Stimulated activated naive CD8-positive, alpha-beta T cell treated with anti-CD3 and anti-CD28 coated beads, Interleukin-15, Interleukin-2, amounts not matched to agents 100 ng/mL and 50 ng/mL, for 24 hours (primary cell): ENCODE measurements at regions not wholly inside any gene's neighbourhood (a gene's known extent, or its start where the extent isn't known, plus 50 kb on each side); places are given as distances from the start of the nearest gene placed in this dataset.
A peak's percentile ranks its signal among the peaks of the same experiment; 100 is the strongest.

Source experiments
- H3K27ac Mint-ChIP-seq: one replicate; pipeline ENCODE4 v1.8.0; 2021; ENCODE audit warnings: mild to moderate bottlenecking, mixed read lengths
- H3K27me3 Mint-ChIP-seq: one replicate; pipeline ENCODE4 v1.8.0; 2021; ENCODE audit warnings: mixed read lengths
- H3K36me3 Mint-ChIP-seq: one replicate; pipeline ENCODE4 v1.8.0; 2021; ENCODE audit warnings: low read depth, mixed read lengths
- H3K4me1 Mint-ChIP-seq: one replicate; pipeline ENCODE4 v1.8.0; 2021; ENCODE audit warnings: low read depth, mixed read lengths
- H3K4me3 Mint-ChIP-seq: one replicate; pipeline ENCODE4 v1.8.0; 2021; ENCODE audit warnings: mild to moderate bottlenecking, mixed read lengths
- H3K9me3 Mint-ChIP-seq: one replicate; pipeline ENCODE4 v1.8.0; 2021; ENCODE audit warnings: mixed read lengths

DNA sequence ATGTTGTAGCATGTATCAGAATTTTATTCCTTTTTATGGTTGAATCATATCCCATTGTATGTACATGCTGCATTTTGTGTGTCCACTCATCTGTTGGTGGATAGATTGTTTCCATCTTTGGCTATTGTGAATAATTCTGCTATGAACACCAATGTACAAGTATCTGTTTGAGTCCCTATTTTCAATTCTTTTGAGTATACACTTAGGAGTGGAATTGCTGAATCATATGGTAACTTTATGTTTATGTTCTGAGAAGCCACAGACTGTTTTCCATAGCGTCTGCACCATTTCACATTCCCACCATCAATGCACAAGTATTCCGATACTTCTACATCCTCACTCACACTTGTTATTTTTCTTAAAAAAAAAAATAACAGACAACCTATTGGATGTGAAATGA lies 91.5 kb downstream of the ARF6 start:
- no peaks in the 10 kb centered on the region for H3K27me3 Mint-ChIP-seq
- H3K4me1 Mint-ChIP-seq, result peaks cover 67% of the 10 kb centered on the region
- peak overlapping the region; percentile 35 for H3K4me3 Mint-ChIP-seq
- H3K9me3 Mint-ChIP-seq, result no peaks in the 10 kb centered on the region
- H3K27ac Mint-ChIP-seq, result peak overlapping the region; percentile 84
- peaks cover 6% of the 10 kb centered on the region for H3K36me3 Mint-ChIP-seq

DNA sequence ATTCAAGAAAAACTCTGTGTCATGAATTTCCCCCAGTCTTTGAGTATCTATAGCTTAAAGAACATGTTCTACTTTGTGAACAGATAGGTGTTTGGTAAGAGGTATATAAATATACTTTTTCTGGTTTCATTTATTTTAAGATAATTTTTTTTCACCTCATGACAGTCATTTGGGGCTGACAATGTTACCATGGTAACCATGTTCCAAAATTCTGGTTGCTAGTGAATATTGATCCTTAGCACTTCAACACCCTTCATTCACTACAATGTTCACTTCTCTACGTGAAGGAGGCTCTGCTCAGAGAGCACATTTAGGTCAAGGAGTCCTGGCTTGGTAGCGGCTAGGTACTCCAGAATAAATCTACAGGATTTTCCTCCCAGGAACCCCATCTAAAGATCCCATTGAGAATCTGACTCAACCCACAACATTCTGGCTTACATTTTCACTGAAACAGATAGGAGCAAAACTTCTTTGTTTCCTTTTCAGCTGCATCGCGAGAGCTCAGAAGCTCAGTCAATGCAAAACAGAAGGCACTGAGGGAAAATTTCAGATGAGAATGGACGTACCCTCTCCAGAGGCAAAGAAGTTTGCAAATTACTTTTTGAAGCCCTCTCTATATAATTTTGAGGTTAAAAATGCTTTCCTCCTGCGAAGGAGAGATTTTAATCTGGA lies 93.6 kb downstream of the ARF6 start:
- no peak overlapping the region for H3K4me3 Mint-ChIP-seq
- H3K4me1 Mint-ChIP-seq, result peaks cover 59% of the 10 kb centered on the region
- no peaks in the 10 kb centered on the region for H3K27me3 Mint-ChIP-seq
- no peaks in the 10 kb centered on the region for H3K9me3 Mint-ChIP-seq
- H3K36me3 Mint-ChIP-seq, result peaks cover 6% of the 10 kb centered on the region
- H3K27ac Mint-ChIP-seq, result peak overlapping the region; percentile 45

DNA sequence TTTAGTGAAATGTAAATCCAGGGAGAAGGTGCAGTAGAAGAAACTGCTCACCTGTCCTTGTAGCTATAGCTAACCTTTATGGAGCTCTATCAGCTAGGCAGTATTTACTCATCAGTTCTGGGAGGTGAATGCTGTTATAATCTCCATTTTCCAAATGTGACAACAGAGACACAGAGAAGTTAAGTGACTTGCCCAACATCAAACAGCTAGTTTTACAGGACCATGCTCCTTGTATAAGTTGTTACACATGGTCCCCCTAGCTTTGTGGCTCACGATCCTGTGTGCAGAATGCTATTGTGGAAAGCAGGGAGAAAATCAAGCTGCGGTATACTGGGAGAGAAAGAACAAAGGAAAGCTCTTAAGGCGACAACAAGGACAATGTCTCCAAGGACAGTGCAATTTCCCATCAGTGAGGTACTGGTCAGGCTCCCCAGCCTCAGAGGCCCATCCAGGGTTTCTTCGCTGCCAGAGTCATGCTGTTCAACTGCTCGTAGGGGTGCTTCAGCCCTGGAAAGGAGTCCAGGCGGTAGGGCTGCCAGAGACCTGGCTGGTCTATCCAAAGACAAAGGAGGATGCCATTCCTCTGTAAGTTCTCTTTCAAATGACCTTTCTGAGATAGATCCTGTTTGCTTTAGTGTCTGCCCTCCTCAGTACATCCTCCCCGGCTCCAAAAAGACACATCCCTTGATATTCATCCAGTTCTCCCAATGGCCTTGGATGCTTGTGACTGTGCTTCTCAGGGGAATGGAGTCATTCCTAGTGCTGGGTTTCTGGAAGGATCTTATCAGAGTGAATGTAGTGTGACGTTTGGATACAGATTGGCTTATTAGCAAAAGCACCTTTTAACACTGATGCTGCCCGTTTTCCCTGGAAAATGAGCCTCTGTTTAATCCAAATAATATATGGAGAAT lies 95.5 kb downstream of the ARF6 start:
- no peak overlapping the region for H3K4me3 Mint-ChIP-seq
- peaks cover 64% of the 10 kb centered on the region for H3K4me1 Mint-ChIP-seq
- peak overlapping the region; percentile 38 for H3K27ac Mint-ChIP-seq
- H3K36me3 Mint-ChIP-seq, result no peaks in the 10 kb centered on the region
- H3K9me3 Mint-ChIP-seq, result no peaks in the 10 kb centered on the region
- no peaks in the 10 kb centered on the region for H3K27me3 Mint-ChIP-seq

DNA sequence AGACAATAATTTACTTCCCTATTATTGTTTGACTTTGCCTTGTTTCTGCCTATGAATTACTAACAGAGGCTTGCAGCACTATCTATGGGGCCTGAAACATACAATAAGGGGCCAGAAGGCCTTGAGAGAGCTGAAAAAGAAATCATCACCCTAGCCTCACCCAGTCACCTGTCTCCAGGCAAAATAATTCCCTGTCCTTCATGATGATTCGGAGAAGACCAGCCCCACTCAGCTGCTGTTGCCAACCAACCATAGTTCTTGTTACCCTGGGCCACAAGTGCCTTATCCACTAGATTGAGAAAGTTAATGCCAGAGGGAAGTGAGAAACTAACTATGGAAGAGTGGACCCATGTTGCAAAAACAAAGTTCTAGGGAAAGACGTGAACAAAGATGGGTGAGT lies 97.1 kb downstream of the ARF6 start:
- no peaks in the 10 kb centered on the region for H3K36me3 Mint-ChIP-seq
- no peak overlapping the region for H3K27ac Mint-ChIP-seq
- peaks cover 60% of the 10 kb centered on the region for H3K4me1 Mint-ChIP-seq
- no peak overlapping the region for H3K4me3 Mint-ChIP-seq
- no peaks in the 10 kb centered on the region for H3K9me3 Mint-ChIP-seq
- H3K27me3 Mint-ChIP-seq, result no peaks in the 10 kb centered on the region

DNA sequence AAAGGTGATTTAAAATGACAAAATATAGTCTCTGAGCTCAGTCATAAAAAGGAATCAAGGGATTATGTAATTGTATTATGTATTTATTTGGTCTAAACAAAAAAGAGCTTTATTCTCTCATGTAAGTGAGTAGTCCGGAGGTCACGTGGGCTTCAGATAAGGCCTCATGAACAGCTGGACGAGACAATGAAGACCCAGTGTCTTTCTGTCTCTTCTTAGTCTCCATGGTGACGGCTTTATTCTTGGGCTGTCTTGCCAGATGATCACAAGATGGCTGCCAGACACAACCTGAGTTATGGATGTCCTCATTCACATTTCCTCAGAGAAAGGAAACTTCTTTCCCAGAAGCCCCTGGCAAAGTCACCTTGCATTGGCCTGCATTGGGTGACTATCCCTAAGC lies 98.6 kb downstream of the ARF6 start:
- no peaks in the 10 kb centered on the region for H3K9me3 Mint-ChIP-seq
- no peaks in the 10 kb centered on the region for H3K36me3 Mint-ChIP-seq
- no peak overlapping the region for H3K27ac Mint-ChIP-seq
- peak overlapping the region; percentile 13 for H3K4me3 Mint-ChIP-seq
- peaks cover 55% of the 10 kb centered on the region for H3K4me1 Mint-ChIP-seq
- H3K27me3 Mint-ChIP-seq, result no peaks in the 10 kb centered on the region

DNA sequence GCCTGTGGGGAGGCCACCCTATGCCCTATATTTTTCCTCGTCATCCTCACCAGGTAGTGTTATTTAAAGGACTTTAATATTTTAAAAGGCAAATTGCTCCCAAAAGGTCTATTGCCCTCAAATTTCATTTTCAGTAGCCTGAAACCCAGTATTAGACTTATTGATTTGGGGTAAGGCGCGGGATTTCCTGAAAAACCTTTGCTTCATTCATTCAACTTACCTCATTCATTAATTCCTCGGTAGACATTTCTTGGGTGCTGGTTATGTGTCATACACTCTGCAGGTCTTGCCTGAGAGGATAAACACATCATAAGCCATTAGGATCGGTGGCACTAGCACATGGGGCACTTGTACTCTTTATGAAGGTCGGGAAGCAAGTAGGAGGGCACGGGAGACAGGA lies 99.2 kb downstream of the ARF6 start:
- Mint-ChIP-seq H3K4me1 (peaks cover 57% of the 10 kb centered on the region), H3K4me3 (peak overlapping the region; percentile 81), H3K27ac (peak overlapping the region; percentile 98), H3K27me3 (no peaks in the 10 kb centered on the region), H3K36me3 (no peaks in the 10 kb centered on the region), H3K9me3 (no peaks in the 10 kb centered on the region)

DNA sequence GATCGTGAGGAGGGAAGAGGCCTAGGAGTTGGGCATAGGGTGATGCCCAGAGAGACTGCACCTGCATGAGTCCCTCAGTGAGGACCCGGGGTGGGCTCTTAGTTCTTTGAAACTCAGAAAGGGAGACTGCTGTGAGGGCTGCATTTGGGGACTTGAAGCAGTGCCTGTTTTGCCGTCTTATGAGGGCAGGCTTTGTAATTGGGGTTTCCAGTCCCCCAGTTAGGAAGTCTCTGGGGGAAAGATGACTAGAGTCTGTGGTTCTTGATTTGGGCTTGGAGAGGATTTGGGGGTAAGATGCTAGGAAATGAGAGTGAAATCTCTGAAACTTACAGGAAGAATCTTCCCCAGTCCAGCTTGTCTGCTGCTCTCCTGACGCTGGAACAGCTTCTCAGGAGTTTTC lies 99.6 kb downstream of the ARF6 start:
- Mint-ChIP-seq H3K9me3 (no peaks in the 10 kb centered on the region), H3K36me3 (no peaks in the 10 kb centered on the region), H3K27ac (peak overlapping the region; percentile 98), H3K4me1 (peaks cover 59% of the 10 kb centered on the region), H3K4me3 (peak overlapping the region; percentile 81), H3K27me3 (no peaks in the 10 kb centered on the region)

DNA sequence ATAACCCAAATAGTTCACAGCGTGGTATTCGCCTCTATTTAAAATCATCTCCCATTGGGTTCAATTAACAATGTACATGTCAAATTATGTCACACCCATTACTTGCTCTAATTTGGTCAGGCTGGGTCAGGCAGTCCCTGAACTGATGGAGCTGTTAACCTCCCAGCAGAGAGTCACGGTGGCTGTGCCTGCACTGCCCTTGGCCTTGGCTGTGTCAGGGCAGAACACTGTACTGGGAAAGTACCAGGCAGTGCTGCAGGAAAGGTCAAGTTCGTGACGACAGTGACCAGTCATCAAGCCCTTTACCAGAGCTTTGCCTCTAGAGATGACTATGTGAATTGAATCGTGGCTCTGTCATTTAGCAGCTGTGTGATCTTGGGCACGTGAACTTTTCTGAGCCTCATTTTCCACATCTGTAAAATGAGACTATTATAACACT lies 100.0 kb downstream of the ARF6 start:
- no peaks in the 10 kb centered on the region for H3K36me3 Mint-ChIP-seq
- no peaks in the 10 kb centered on the region for H3K9me3 Mint-ChIP-seq
- peaks cover 60% of the 10 kb centered on the region for H3K4me1 Mint-ChIP-seq
- peak overlapping the region; percentile 81 for H3K4me3 Mint-ChIP-seq
- H3K27ac Mint-ChIP-seq, result peak overlapping the region; percentile 98
- no peaks in the 10 kb centered on the region for H3K27me3 Mint-ChIP-seq

DNA sequence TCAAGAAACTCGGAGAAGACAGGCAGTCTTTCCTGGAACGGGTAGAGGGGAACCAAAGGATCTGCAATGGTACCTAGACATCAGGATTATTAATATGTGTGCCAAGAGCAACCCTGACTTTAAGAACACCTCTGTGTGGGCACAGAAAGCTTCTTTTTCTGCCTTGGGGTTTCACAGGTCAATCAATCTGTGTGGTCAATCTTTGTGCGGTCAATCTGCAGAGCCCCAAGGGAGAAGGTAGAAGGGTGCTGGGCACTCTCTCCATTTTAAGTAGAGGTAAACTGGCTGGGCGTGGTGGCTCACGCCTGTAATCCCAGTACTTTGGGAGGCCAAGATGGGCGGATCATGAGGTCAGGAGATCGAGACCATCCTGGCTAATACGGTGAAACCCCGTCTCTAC lies 100.7 kb downstream of the ARF6 start:
- H3K36me3 Mint-ChIP-seq, result no peaks in the 10 kb centered on the region
- peaks cover 63% of the 10 kb centered on the region for H3K4me1 Mint-ChIP-seq
- H3K27me3 Mint-ChIP-seq, result no peaks in the 10 kb centered on the region
- peak overlapping the region; percentile 77 for H3K27ac Mint-ChIP-seq
- no peak overlapping the region for H3K4me3 Mint-ChIP-seq
- H3K9me3 Mint-ChIP-seq, result no peaks in the 10 kb centered on the region

DNA sequence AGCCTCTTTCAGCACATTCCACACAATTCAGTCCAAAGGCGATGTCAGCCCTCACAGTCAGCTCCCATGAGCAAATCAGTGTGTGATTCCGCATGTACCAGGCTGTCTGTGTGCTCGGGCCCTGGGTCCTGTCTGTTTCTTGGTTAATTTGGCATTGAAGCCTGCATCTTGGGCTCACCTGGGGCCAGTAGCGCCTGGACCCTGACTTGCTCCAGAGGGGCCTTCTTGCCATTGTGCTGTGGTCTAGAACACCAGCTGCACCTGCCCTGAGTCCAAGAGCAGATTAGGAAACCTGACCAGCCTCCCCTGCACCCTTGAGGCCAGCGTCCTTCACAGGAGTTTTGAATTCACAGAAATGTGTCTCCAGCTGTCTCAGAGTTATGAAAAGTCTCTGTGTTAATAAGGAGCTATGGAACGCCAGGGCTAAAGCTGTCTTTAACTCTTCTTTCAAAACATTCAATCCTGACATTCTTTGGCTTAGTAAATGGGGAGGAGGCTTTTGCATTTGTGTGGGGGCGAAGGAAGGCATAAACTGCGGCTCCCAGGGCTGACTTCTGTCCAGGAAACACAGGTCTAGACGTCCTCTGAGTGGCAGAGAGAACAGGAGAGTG lies 102.2 kb downstream of the ARF6 start:
- Mint-ChIP-seq H3K27me3 (no peaks in the 10 kb centered on the region), H3K27ac (peak overlapping the region; percentile 67), H3K9me3 (no peaks in the 10 kb centered on the region), H3K4me1 (peaks cover 75% of the 10 kb centered on the region), H3K36me3 (peaks cover 4% of the 10 kb centered on the region), H3K4me3 (no peak overlapping the region)

DNA sequence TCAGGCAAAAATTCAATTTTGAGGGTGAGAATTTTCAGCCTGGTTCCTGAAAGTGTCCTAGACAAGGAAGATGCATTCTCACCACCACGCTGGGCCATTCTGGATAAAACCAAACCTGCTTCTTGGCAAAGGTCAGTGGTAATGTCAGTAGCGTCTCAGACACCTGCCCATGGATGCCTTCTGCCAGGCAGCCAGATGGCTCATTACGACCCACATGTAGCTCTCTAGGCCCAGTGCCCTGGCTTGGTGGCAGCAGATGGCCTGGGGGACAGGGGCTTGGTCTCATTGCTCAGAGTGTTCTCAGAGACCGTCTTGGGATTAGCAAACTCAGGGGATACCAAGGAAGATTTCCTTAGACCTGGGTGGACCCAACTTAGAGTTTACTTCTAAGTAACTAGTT lies 105.1 kb downstream of the ARF6 start:
- H3K27me3 Mint-ChIP-seq, result no peaks in the 10 kb centered on the region
- peaks cover 82% of the 10 kb centered on the region for H3K4me1 Mint-ChIP-seq
- peak overlapping the region; percentile 72 for H3K27ac Mint-ChIP-seq
- no peaks in the 10 kb centered on the region for H3K9me3 Mint-ChIP-seq
- peaks cover 4% of the 10 kb centered on the region for H3K36me3 Mint-ChIP-seq
- H3K4me3 Mint-ChIP-seq, result no peak overlapping the region

DNA sequence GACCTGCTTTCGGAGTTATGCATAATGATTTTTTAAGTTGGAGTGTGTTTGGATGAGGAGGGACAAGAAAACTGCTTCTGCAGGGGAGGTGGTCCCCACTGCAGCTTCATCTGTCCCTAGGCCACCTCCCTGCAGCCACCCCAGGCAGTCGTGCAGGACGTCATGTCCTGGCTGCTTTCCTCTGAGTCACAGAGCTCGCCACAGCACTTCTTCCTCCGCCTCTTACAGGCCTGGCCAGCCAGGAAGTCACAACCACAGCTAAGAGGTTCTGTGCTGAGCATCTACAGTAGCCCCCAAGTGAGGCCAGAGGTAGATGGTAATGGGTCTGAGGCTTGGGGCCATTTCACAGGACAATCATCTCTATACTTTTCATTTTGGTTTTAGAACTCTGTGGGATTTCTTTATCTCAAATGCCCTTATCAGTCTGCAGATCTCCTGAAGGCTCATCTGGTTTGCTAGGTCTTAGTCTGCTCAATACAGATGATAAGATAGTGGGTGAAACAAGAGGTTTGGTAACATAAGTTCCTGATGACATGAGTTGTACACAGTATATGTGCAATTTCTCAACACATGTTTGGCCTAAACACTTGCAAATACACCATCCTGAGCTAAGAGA lies 106.4 kb downstream of the ARF6 start:
- Mint-ChIP-seq H3K27ac (peak overlapping the region; percentile 99), H3K27me3 (no peaks in the 10 kb centered on the region), H3K4me1 (peaks cover 84% of the 10 kb centered on the region), H3K4me3 (peak overlapping the region; percentile 83), H3K9me3 (no peaks in the 10 kb centered on the region), H3K36me3 (peaks cover 4% of the 10 kb centered on the region)

DNA sequence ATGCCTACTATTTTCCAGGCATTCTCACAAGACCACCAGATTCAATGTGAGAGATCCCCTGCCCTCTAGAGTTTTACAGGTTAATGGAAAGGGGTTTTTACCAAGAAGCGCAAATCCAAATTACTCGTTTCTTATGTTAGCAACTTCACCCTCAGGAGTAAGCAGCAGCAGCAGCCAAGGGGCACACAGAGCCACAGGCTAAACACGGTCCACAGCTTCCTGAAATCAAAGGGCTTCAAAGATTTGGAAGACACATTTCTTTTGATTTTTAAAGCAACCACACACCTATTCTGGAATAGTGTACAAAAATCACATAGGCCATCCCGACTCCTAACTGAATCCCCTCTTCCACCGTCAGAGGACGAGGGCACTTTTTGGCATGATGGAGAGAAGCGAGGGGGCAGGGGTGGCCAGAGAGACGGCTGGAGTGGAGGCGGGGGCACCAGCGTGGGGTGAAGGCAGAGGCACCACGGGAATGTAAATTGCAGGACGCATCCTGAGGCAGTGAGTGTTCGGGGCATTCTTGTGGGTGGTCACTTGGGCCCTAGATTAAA lies 107.0 kb downstream of the ARF6 start:
- H3K36me3 Mint-ChIP-seq, result peaks cover 8% of the 10 kb centered on the region
- peaks cover 85% of the 10 kb centered on the region for H3K4me1 Mint-ChIP-seq
- H3K4me3 Mint-ChIP-seq, result peak overlapping the region; percentile 83

DNA sequence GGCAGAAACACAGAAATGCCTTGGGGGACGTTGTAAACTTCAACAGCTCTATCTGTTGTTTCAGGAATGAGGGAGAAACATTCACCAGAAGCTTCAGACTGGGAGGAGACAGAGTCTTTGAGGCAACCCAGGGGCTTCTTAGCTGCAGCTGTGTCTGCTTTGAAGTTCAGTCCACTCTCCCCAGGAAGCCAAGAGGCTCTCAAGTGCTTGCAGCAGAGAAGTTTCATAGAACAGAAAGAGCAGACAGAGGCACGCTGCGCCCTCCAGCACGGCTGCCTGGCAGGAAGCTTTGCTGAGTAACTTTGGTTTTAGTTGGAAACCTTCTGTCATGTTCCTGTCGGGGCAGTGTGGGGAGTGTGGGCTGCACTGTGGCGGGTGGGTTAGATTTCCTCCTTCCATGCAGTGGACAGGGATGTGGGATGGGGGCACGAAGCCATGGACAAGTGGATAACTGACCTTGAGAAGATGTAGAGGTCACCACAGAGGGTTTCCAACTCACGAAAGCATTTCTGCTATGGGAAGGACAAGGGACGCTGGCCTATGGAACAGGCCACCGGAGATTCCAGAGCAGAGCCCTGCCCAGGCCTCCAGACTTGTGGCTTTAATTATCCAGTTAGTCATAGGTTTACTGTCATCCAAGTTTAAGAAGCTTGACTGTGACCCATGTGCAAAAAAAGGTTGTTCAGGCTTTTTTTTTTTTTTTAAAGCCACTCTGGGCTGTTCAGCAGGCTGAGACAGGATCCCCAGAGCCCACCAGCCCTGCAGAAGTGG lies 107.7 kb downstream of the ARF6 start:
- Mint-ChIP-seq H3K4me3 (peak overlapping the region; percentile 83), H3K27ac (peak overlapping the region; percentile 99), H3K4me1 (peaks cover 80% of the 10 kb centered on the region), H3K36me3 (peaks cover 12% of the 10 kb centered on the region), H3K9me3 (no peaks in the 10 kb centered on the region), H3K27me3 (no peaks in the 10 kb centered on the region)

More for the DNA sequence above, 107.0 kb downstream of the ARF6 start:
- H3K27ac Mint-ChIP-seq, result peak overlapping the region; percentile 99
- H3K27me3 Mint-ChIP-seq, result no peaks in the 10 kb centered on the region
- H3K9me3 Mint-ChIP-seq, result no peaks in the 10 kb centered on the region
